ENCODE measurements at regions not wholly inside any gene's neighbourhood (a gene's known extent, or its start where the extent isn't known, plus 50 kb on each side); places are given as distances from the start of the nearest gene placed in this dataset.

- Histone ChIP-seq H3K9ac (ENCODE audit: control insufficient read depth, extremely low read depth, insufficient read depth, low read length) (no peak overlapping the region), H3K4me2 (ENCODE audit: control insufficient read depth, extremely low read depth, insufficient read depth, low read depth, low read length) (no peak overlapping the region), H3K9me3 (ENCODE audit: control insufficient read depth, low read depth, low read length) (no peaks in the 10 kb centered on the region), H2AFZ (ENCODE audit: control insufficient read depth, low read length) (no peak overlapping the region), H3K9me1 (ENCODE audit: control insufficient read depth, extremely low read depth, insufficient read depth, low read length) (no peaks in the 10 kb centered on the region), H3K27me3 (ENCODE audit: control insufficient read depth, extremely low read depth, insufficient read depth, low read length) (no peaks in the 10 kb centered on the region), H3K36me3 (ENCODE audit: control insufficient read depth in 2 of 2, extremely low read depth in 1 of 2, insufficient read depth in 2 of 2, low read length in 2 of 2) (no peaks in the 10 kb centered on the region), H3K4me3 (ENCODE audit: control insufficient read depth in 2 of 3, extremely low read depth in 1 of 3, insufficient read depth in 2 of 3, low read depth in 1 of 3, low read length in 3 of 3) (no peak overlapping the region), H4K20me1 (ENCODE audit: control insufficient read depth, extremely low read depth, insufficient read depth, low read length) (no peaks in the 10 kb centered on the region), H3K79me2 (ENCODE audit: control insufficient read depth, insufficient read depth, low read length) (no peaks in the 10 kb centered on the region), H3K27ac (ENCODE audit: control insufficient read depth, insufficient read depth, low read length) (no peak overlapping the region), H3K4me1 (ENCODE audit: control insufficient read depth, extremely low read depth, insufficient read depth, low read length) (no peaks in the 10 kb centered on the region)
- TF ChIP-seq EZH2 (IDR thresholded peaks at IDR 0.05; ENCODE audit: low read length) (no peak), CTCF (optimal IDR thresholded peaks at IDR 0.05 in 1 of 3, IDR thresholded peaks at IDR 0.05 in 1 of 3, conservative IDR thresholded peaks at IDR 0.05 in 1 of 3; ENCODE audit: extremely low read depth in 1 of 3, insufficient read depth in 2 of 3, low read length in 3 of 3) (no peak)
- DNase-seq (ENCODE audit: low read depth, low spot score) (no peak), FAIRE-seq (no peak)
- dilution Hi-C loops (cut with MboI; ENCODE audit: extremely low pct_ligation_motif_present, low sequenced_read_pairs), result no loop called here
These were observed 288.3 kb upstream of the NR2F2 start for GRCh38 chr15:96041982-96042733.

GRCh38 chr15:96042734-96043224, 287.7 kb upstream of the NR2F2 start:
- Histone ChIP-seq H4K20me1 (ENCODE audit: control insufficient read depth, extremely low read depth, insufficient read depth, low read length) (no peaks in the 10 kb centered on the region), H3K27me3 (ENCODE audit: control insufficient read depth, extremely low read depth, insufficient read depth, low read length) (no peaks in the 10 kb centered on the region), H3K79me2 (ENCODE audit: control insufficient read depth, insufficient read depth, low read length) (no peaks in the 10 kb centered on the region), H3K9ac (ENCODE audit: control insufficient read depth, extremely low read depth, insufficient read depth, low read length) (no peak overlapping the region), H2AFZ (ENCODE audit: control insufficient read depth, low read length) (no peak overlapping the region), H3K4me2 (ENCODE audit: control insufficient read depth, extremely low read depth, insufficient read depth, low read depth, low read length) (no peak overlapping the region), H3K36me3 (ENCODE audit: control insufficient read depth in 2 of 2, extremely low read depth in 1 of 2, insufficient read depth in 2 of 2, low read length in 2 of 2) (no peaks in the 10 kb centered on the region), H3K9me1 (ENCODE audit: control insufficient read depth, extremely low read depth, insufficient read depth, low read length) (no peaks in the 10 kb centered on the region), H3K27ac (ENCODE audit: control insufficient read depth, insufficient read depth, low read length) (no peak overlapping the region), H3K9me3 (ENCODE audit: control insufficient read depth, low read depth, low read length) (no peaks in the 10 kb centered on the region), H3K4me3 (ENCODE audit: control insufficient read depth in 2 of 3, extremely low read depth in 1 of 3, insufficient read depth in 2 of 3, low read depth in 1 of 3, low read length in 3 of 3) (no peak overlapping the region), H3K4me1 (ENCODE audit: control insufficient read depth, extremely low read depth, insufficient read depth, low read length) (no peaks in the 10 kb centered on the region)
- DNase-seq (ENCODE audit: low read depth, low spot score) (no peak), FAIRE-seq (no peak)
- TF ChIP-seq CTCF (optimal IDR thresholded peaks at IDR 0.05 in 1 of 3, IDR thresholded peaks at IDR 0.05 in 1 of 3, conservative IDR thresholded peaks at IDR 0.05 in 1 of 3; ENCODE audit: extremely low read depth in 1 of 3, insufficient read depth in 2 of 3, low read length in 3 of 3), result no peak
- TF ChIP-seq EZH2 (IDR thresholded peaks at IDR 0.05; ENCODE audit: low read length), result no peak
- dilution Hi-C loops (cut with MboI; ENCODE audit: extremely low pct_ligation_motif_present, low sequenced_read_pairs), result no loop called here

Data from keratinocyte (primary cell).